Esophagus (tissue), 2 donors: ENCODE measurements at regions not wholly inside any gene's neighbourhood (a gene's known extent, or its start where the extent isn't known, plus 50 kb on each side); places are given as distances from the start of the nearest gene placed in this dataset.

Source experiments
- H3K27ac ChIP-seq, 2 donors: one replicate each; pipeline ENCODE4 v1.5.1; 2013; ENCODE audit warnings: low read depth in 2 of 2, mild to moderate bottlenecking in 2 of 2, inconsistent platforms in 1 of 2, low read length in 1 of 2, moderate library complexity in 1 of 2
- H3K27me3 ChIP-seq, 2 donors: one replicate each; pipeline ENCODE4 v1.6.1; 2013; ENCODE audit warnings: low read length in 2 of 2, control low read depth in 1 of 2, mild to moderate bottlenecking in 1 of 2; ENCODE audit not compliant: insufficient read depth in 2 of 2, control insufficient read depth in 1 of 2
- H3K36me3 ChIP-seq, 2 donors: one replicate each; pipeline ENCODE4 v1.6.1; 2013; ENCODE audit warnings: low read length in 1 of 2; ENCODE audit not compliant: control insufficient read depth in 2 of 2, insufficient read depth in 2 of 2
- H3K4me1 ChIP-seq, 2 donors: one replicate each; pipeline ENCODE4 v1.6.1; 2013; ENCODE audit warnings: low read length in 1 of 2; ENCODE audit not compliant: control insufficient read depth in 2 of 2, insufficient read depth in 2 of 2
- H3K4me3 ChIP-seq, 2 donors: one replicate each; pipeline ENCODE4 v1.5.1; 2013; ENCODE audit warnings: low read length in 2 of 2, mild to moderate bottlenecking in 2 of 2, low read depth in 1 of 2, moderate library complexity in 1 of 2
- H3K9me3 ChIP-seq, 2 donors: one replicate each; pipeline ENCODE4 v1.6.1; 2013; ENCODE audit warnings: mild to moderate bottlenecking in 2 of 2, low read depth in 1 of 2, low read length in 1 of 2, moderate library complexity in 1 of 2; ENCODE audit not compliant: control insufficient read depth in 2 of 2, insufficient read depth in 1 of 2
- WGBS, 2 donors: extraction: QIAGEN DNeasy Blood & Tissue Kit; methylation state at CpG; one replicate each; pipeline ENCODE4 v1.1.7; 2013; 5-methylcytosine and 5-hydroxymethylcytosine counted together
- donor health status: healthy with polysubstance abuse.
- donor health status: Bipolar disorder and iron deficiency.

DNA sequence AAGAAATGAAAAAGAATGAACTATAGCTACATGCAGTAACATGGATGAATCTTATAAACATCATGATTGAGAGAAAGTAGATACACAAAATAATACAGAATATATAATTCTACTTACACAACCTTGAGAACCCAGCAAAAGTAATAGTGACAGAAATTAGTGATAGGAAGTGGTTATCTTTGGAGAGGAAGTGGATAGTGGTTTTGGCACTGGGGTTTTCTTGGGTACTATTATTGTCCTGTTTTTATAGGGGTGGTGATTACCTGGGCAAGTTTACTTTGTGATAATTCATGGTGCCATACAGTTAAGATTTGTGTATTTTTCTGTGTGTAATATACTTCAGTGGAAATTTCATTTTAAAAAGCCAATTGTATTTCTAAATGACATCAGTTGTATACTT lies 352.7 kb downstream of the AEBP2 start:
- Histone ChIP-seq H3K27ac (no peak overlapping the region), H3K4me3 (no peak overlapping the region), H3K9me3 (no peaks in the 10 kb centered on the region), H3K36me3 (no peaks in the 10 kb centered on the region), H3K4me1 (no peaks in the 10 kb centered on the region), H3K27me3 (no peaks in the 10 kb centered on the region)

DNA sequence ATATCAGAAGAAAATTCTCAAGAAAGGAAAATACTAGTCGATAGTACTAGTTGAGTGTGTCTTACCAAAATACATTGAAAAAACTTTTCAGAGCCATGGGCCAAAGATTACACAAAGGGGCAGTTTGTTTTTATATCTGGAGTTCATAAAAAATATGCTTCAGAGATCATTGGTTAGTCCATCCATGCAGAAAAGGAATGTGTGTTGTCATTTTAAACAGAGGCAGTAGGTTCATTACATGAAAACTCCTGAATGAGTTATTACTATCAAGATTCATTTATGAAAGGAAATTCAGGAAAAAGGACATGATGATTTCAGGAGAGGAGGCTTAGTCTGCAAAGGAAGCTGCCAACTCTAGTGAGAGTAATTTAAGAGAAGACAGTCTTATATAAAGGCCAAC lies 354.8 kb downstream of the AEBP2 start:
- Histone ChIP-seq H3K4me1 (no peaks in the 10 kb centered on the region), H3K4me3 (no peak overlapping the region), H3K9me3 (no peaks in the 10 kb centered on the region), H3K27me3 (no peaks in the 10 kb centered on the region), H3K27ac (no peak overlapping the region), H3K36me3 (no peaks in the 10 kb centered on the region)
- 76 to 82% methylated on average over 1 of the region's 1 CpG for WGBS, 2 donors

DNA sequence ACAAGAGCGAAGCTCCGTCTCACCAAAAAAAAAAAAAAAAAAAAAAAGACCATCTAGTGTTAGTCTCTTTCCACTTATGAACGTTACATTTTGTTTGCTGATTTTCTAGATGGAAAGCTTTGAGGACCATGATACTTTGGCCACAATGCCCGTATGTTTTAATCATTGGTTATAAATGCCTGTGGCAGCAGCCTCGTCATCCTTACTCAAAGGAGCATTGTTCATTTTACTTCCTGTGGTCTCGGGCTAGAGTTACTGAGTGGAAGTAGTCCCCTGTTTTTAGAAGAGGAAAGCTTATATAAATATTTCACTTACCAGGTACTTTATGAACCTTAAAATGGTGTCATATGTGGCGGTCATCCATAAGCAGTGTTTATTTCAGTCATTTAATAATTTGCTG lies 359.9 kb downstream of the AEBP2 start:
- no peaks in the 10 kb centered on the region for H3K27me3 ChIP-seq
- no peaks in the 10 kb centered on the region for H3K4me1 ChIP-seq
- no peak overlapping the region for H3K27ac ChIP-seq
- no peaks in the 10 kb centered on the region for H3K9me3 ChIP-seq
- H3K36me3 ChIP-seq = no peaks in the 10 kb centered on the region
- 80 to 85% methylated on average over 7 of the region's 7 CpGs for WGBS, 2 donors
- no peak overlapping the region for H3K4me3 ChIP-seq

DNA sequence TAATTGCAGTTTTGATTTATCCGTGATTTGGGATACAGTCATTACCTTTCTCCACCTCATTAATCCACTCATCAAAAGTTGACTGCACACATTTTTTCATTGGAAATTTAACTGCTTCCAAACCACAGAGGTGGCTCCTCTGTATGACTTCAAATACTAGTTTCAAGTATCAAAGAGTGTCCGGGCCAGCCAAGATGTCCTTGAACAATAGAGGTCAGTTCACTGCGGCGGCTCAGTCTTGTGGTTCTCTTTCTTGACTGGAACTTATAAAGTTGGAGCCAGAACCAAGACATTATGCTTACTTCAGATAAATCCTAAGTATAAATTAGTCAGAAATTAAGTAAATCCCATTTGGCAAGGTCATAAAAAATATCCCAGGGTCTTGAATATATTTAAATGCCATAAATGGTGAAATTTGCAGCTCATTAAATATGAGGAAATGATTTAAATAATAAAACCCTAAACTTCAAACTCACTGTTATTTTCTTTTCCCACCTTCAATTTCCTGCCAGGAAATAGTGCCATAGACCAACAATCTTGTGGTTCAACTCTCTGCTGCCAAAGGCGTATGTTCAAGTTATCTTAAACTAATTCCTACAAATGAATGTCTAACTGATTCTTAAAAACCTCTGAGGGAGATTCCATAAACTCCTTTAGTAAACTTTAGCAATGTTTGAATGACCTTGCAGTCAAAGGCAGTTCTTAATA lies 360.8 kb downstream of the AEBP2 start:
- Histone ChIP-seq H3K9me3 (no peaks in the 10 kb centered on the region), H3K27me3 (no peaks in the 10 kb centered on the region), H3K36me3 (no peaks in the 10 kb centered on the region), H3K4me1 (no peaks in the 10 kb centered on the region), H3K27ac (no peak overlapping the region), H3K4me3 (no peak overlapping the region)
- 47 to 48% methylated on average over 5 of the region's 5 CpGs for WGBS, 2 donors

DNA sequence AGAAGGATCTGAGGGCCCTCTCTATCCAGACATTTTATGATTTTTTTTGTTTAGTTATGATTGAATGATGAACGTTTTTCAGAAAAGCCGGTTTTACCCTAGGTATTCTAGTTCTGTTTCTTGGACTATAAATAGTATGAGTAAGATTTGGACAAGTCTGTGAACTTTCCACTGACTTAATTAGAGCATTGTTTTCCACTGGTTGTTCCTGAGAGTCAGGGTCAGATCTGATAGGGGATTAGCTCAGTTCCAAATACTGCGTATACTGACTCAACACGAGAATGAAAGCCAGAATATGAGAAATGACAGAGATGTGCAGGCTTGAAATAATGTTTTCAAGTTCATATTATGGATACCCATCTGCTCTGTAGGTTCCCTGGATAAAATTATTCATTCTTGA lies 361.6 kb downstream of the AEBP2 start:
- no peak overlapping the region for H3K27ac ChIP-seq
- no peaks in the 10 kb centered on the region for H3K27me3 ChIP-seq
- 26 to 35% methylated on average over 4 of the region's 4 CpGs for WGBS, 2 donors
- H3K9me3 ChIP-seq = no peaks in the 10 kb centered on the region
- no peak overlapping the region for H3K4me3 ChIP-seq
- H3K4me1 ChIP-seq = no peaks in the 10 kb centered on the region
- no peaks in the 10 kb centered on the region for H3K36me3 ChIP-seq

DNA sequence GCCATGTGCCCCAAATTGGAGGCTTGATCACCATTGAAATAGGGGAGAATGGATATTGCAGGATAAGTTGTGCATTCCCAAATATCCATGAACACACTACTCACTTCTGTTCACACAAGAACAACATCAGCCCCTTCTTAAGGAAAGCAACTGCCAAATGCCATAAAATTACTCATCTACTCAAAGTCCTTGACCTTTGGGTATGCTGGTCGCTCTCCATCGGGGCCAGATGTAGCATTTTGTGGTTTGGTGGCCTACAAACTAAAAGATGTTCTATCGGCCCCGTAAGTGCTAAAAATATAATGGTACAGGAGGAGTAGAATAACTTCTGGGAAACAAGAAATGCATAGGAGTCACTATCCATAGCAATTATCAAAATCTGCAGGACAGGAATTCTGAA lies 362.6 kb downstream of the AEBP2 start:
- WGBS, 2 donors = 79 to 90% methylated on average over 4 of the region's 4 CpGs

DNA sequence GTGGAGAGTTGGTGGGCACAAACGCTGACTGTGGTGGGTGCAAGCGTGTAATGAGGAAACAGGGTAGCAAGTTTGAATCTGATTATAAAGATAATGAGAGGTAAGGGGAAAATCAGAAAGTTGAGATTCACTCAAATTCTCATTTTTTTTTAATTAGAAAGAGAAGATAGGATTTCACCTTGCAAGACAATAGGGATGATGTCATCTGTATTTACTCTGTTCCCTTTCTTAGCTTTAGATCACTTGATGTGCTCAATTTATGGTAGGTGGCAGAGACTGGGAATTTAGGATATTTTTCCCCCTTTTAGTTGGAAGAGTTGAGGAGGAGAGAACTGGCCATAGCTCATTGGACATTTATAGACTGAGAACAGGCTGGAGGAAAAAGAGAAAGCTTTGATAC lies 363.6 kb downstream of the AEBP2 start:
- no peaks in the 10 kb centered on the region for H3K9me3 ChIP-seq
- H3K4me3 ChIP-seq = no peak overlapping the region
- H3K27ac ChIP-seq = no peak overlapping the region
- H3K36me3 ChIP-seq = no peaks in the 10 kb centered on the region
- WGBS, 2 donors = 94 to 95% methylated on average over 2 of the region's 2 CpGs
- H3K4me1 ChIP-seq = no peaks in the 10 kb centered on the region
- no peaks in the 10 kb centered on the region for H3K27me3 ChIP-seq

More for the DNA sequence above, 362.6 kb downstream of the AEBP2 start:
- Histone ChIP-seq H3K4me1 (no peaks in the 10 kb centered on the region), H3K36me3 (no peaks in the 10 kb centered on the region), H3K27ac (no peak overlapping the region), H3K9me3 (no peaks in the 10 kb centered on the region), H3K4me3 (no peak overlapping the region), H3K27me3 (no peaks in the 10 kb centered on the region)

DNA sequence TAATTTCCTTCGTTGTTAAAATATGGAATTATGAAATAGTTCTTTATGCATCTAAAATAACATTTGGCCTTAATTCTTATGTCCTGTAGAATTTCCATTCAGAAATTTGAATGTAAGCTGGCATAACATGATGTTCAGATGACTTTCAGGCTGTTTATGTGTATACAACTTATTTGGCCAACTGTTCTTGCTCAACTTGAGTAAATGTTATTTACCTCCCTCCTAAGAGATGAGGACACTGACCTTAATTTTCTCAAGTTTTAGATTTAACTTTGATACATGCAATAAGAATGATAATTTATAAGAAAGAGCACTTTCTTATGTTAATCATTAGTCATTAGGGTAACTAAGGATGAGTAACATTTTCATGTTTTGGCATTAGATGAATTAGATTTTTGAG lies 365.4 kb downstream of the AEBP2 start:
- no peak overlapping the region for H3K27ac ChIP-seq
- H3K9me3 ChIP-seq = no peaks in the 10 kb centered on the region
- no peak overlapping the region for H3K4me3 ChIP-seq
- no peaks in the 10 kb centered on the region for H3K4me1 ChIP-seq
- H3K27me3 ChIP-seq = no peaks in the 10 kb centered on the region
- WGBS, 2 donors = 89 to 91% methylated on average over 1 of the region's 1 CpG
- H3K36me3 ChIP-seq = no peaks in the 10 kb centered on the region

DNA sequence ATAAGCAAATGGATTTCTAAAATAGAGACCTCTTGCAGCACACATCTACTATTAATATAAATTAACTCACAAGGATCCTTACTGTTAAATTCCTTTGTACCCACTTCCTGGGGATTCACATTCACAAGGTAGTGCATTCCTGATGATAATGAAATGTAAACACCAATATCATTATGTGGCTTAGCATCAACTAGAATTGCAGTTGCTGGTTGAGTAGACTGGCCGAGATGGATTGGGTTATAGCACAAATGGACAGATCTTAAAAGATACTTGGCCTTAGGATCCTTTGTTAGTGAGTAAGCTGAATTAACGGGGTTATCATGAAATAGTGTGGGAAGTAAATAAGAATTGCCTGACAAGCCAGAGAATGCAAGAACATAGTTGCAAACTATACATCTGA lies 369.1 kb downstream of the AEBP2 start:
- H3K9me3 ChIP-seq = no peaks in the 10 kb centered on the region
- 78 to 84% methylated on average over 2 of the region's 2 CpGs for WGBS, 2 donors
- no peaks in the 10 kb centered on the region for H3K36me3 ChIP-seq
- no peaks in the 10 kb centered on the region for H3K27me3 ChIP-seq
- no peaks in the 10 kb centered on the region for H3K4me1 ChIP-seq
- no peak overlapping the region for H3K4me3 ChIP-seq
- no peak overlapping the region for H3K27ac ChIP-seq

DNA sequence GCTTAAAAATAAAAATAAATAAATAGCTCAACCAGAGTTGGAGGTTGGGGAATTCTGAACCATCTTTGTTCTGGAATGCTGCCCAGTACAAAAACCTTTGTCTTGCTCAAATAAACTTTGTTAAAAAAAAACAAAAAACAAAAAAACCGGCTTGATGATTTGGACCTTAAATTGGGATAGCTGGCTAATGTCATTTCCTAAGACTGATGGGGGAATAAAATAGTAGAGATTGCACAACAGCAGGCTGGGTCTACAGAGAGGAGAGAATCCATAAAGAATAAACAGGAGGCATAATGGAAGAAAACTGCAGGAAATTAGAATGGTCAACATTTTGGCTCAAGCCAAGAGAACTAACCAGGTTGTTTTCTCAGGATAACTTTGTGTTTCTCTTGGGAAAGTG lies 370.9 kb downstream of the AEBP2 start:
- Histone ChIP-seq H3K4me3 (no peak overlapping the region), H3K36me3 (no peaks in the 10 kb centered on the region), H3K27me3 (no peaks in the 10 kb centered on the region), H3K27ac (no peak overlapping the region), H3K4me1 (no peaks in the 10 kb centered on the region), H3K9me3 (no peaks in the 10 kb centered on the region)
- 36 to 41% methylated on average over 1 of the region's 1 CpG for WGBS, 2 donors
